Stimulated activated naive CD8-positive, alpha-beta T cell treated with anti-CD3 and anti-CD28 coated beads, Interleukin-15, amount 100 ng/mL, for 72 hours (primary cell): ENCODE measurements at regions not wholly inside any gene's neighbourhood (a gene's known extent, or its start where the extent isn't known, plus 50 kb on each side); places are given as distances from the start of the nearest gene placed in this dataset.
"Not testable (repeated sequence)": the region's sequence is repeated elsewhere in the genome, so short reads cannot be mapped to it uniquely, and the experiment has no call there.

Source experiments
- ATAC-seq: fragments of 150-1000 bp; cut with Tn5 transposase; 2 replicates; pipeline ENCODE4 v1.10.0; 2021; ENCODE audit warnings: mild to moderate bottlenecking, moderate library complexity
- DNase-seq, 2 donors: peaks; one replicate each; pipeline ENCODE4 v3.0.0; 2021 to 2022
- H3K27ac Mint-ChIP-seq, 2 donors: one replicate each; pipeline ENCODE4 v1.8.0; 2022; ENCODE audit warnings: mild to moderate bottlenecking in 2 of 2, mixed read lengths in 2 of 2, moderate library complexity in 2 of 2
- H3K27me3 Mint-ChIP-seq: one replicate; pipeline ENCODE4 v1.8.0; 2022; ENCODE audit warnings: mixed read lengths
- H3K4me1 Mint-ChIP-seq: one replicate; pipeline ENCODE4 v1.8.0; 2022; ENCODE audit warnings: mild to moderate bottlenecking, mixed read lengths
- H3K4me3 Mint-ChIP-seq, 2 donors: one replicate each; pipeline ENCODE4 v1.8.0; 2022; ENCODE audit warnings: mild to moderate bottlenecking in 2 of 2, mixed read lengths in 2 of 2, moderate library complexity in 1 of 2
- H3K9me3 Mint-ChIP-seq, 2 donors: one replicate each; pipeline ENCODE4 v1.8.0; 2022; ENCODE audit warnings: mixed read lengths in 2 of 2

GRCh38 chr9:75455444-75455921 lies 367.2 kb downstream of the OSTF1 start:
- ATAC-seq (no peak), DNase-seq (no peak)
- H3K4me3 Mint-ChIP-seq, result no peak overlapping the region
- no peaks in the 10 kb centered on the region for H3K9me3 Mint-ChIP-seq
- H3K27ac Mint-ChIP-seq, result no peak overlapping the region
- H3K27me3 Mint-ChIP-seq, result no peaks in the 10 kb centered on the region
- no peaks in the 10 kb centered on the region for H3K4me1 Mint-ChIP-seq

GRCh38 chr9:75456698-75457097 lies 368.4 kb downstream of the OSTF1 start:
- Mint-ChIP-seq H3K27me3 (no peaks in the 10 kb centered on the region), H3K4me3 (no peak overlapping the region), H3K9me3 (no peaks in the 10 kb centered on the region), H3K4me1 (no peaks in the 10 kb centered on the region), H3K27ac (no peak overlapping the region)
- no peak for DNase-seq
- no peak for ATAC-seq

- no peak for DNase-seq
- Mint-ChIP-seq H3K9me3 (no peaks in the 10 kb centered on the region), H3K4me1 (no peaks in the 10 kb centered on the region), H3K4me3 (no peak overlapping the region), H3K27ac (no peak overlapping the region), H3K27me3 (no peaks in the 10 kb centered on the region)
- no peak for ATAC-seq
Measured at GRCh38 chr9:75457474-75458011, 369.2 kb downstream of the OSTF1 start.

GRCh38 chr9:75459311-75459710 lies 371.0 kb downstream of the OSTF1 start:
- DNase-seq, ATAC-seq, H3K27me3 Mint-ChIP-seq, H3K4me1 Mint-ChIP-seq, H3K4me3 Mint-ChIP-seq, H3K27ac Mint-ChIP-seq, H3K9me3 Mint-ChIP-seq: not testable (repeated sequence)

GRCh38 chr9:75461183-75461582 lies 372.9 kb downstream of the OSTF1 start:
- Mint-ChIP-seq H3K4me1 (no peaks in the 10 kb centered on the region), H3K4me3 (no peak overlapping the region), H3K27me3 (no peaks in the 10 kb centered on the region), H3K9me3 (no peaks in the 10 kb centered on the region), H3K27ac (peak overlapping the region in 1 of 2 donors; percentile 64)
- DNase-seq (no peak), ATAC-seq (no peak)

- Mint-ChIP-seq H3K27me3 (no peaks in the 10 kb centered on the region), H3K9me3 (no peaks in the 10 kb centered on the region), H3K4me1 (no peaks in the 10 kb centered on the region), H3K27ac (no peak overlapping the region), H3K4me3 (no peak overlapping the region)
- DNase-seq (no peak), ATAC-seq (no peak)
Measured at GRCh38 chr9:75462866-75463265, 374.6 kb downstream of the OSTF1 start.

- no peak for ATAC-seq
- Mint-ChIP-seq H3K4me1 (no peaks in the 10 kb centered on the region), H3K9me3 (no peaks in the 10 kb centered on the region), H3K27me3 (no peaks in the 10 kb centered on the region), H3K4me3 (no peak overlapping the region), H3K27ac (no peak overlapping the region)
- DNase-seq, result no peak
Measured at GRCh38 chr9:75463871-75464270, 375.6 kb downstream of the OSTF1 start.

GRCh38 chr9:75464726-75465125 lies 376.4 kb downstream of the OSTF1 start:
- Mint-ChIP-seq H3K9me3 (no peaks in the 10 kb centered on the region), H3K27me3 (no peaks in the 10 kb centered on the region), H3K4me1 (no peaks in the 10 kb centered on the region), H3K27ac (no peak overlapping the region), H3K4me3 (no peak overlapping the region)
- DNase-seq, result no peak
- ATAC-seq, result no peak

GRCh38 chr9:75467142-75467541 lies 378.8 kb downstream of the OSTF1 start:
- no peak overlapping the region for H3K4me3 Mint-ChIP-seq
- ATAC-seq (no peak), DNase-seq (no peak)
- peaks cover 8% of the 10 kb centered on the region for H3K27me3 Mint-ChIP-seq
- no peaks in the 10 kb centered on the region for H3K4me1 Mint-ChIP-seq
- no peaks in the 10 kb centered on the region for H3K9me3 Mint-ChIP-seq
- H3K27ac Mint-ChIP-seq, result no peak overlapping the region

- Mint-ChIP-seq H3K27ac (no peak overlapping the region), H3K27me3 (peaks cover 8% of the 10 kb centered on the region), H3K4me1 (no peaks in the 10 kb centered on the region), H3K4me3 (no peak overlapping the region), H3K9me3 (no peaks in the 10 kb centered on the region)
- ATAC-seq (no peak), DNase-seq (no peak)
Measured at GRCh38 chr9:75471549-75472114, 383.3 kb downstream of the OSTF1 start.

- H3K4me1 Mint-ChIP-seq, result no peaks in the 10 kb centered on the region
- peaks cover 0 to 6% of the 10 kb centered on the region in 2 donors for H3K9me3 Mint-ChIP-seq
- no peak overlapping the region for H3K4me3 Mint-ChIP-seq
Measured at GRCh38 chr9:75482566-75482965, 394.3 kb downstream of the OSTF1 start.

GRCh38 chr9:75483636-75484035 lies 395.3 kb downstream of the OSTF1 start:
- DNase-seq, result no peak
- Mint-ChIP-seq H3K27me3 (peaks cover 13% of the 10 kb centered on the region), H3K9me3 (no peaks in the 10 kb centered on the region), H3K4me1 (no peaks in the 10 kb centered on the region), H3K4me3 (no peak overlapping the region), H3K27ac (no peak overlapping the region)
- ATAC-seq, result no peak

More at GRCh38 chr9:75482566-75482965, 394.3 kb downstream of the OSTF1 start:
- H3K27ac Mint-ChIP-seq, result no peak overlapping the region
- ATAC-seq (no peak), DNase-seq (no peak)
- H3K27me3 Mint-ChIP-seq, result peaks cover 13% of the 10 kb centered on the region

- DNase-seq, result no peak
- no peaks in the 10 kb centered on the region for H3K4me1 Mint-ChIP-seq
- no peak for ATAC-seq
- H3K4me3 Mint-ChIP-seq, result no peak overlapping the region
- H3K27ac Mint-ChIP-seq, result no peak overlapping the region
- peaks cover 4 to 7% of the 10 kb centered on the region in 2 donors for H3K9me3 Mint-ChIP-seq
- peaks cover 10% of the 10 kb centered on the region for H3K27me3 Mint-ChIP-seq
Measured at GRCh38 chr9:75487856-75488718, 399.8 kb downstream of the OSTF1 start.

GRCh38 chr9:75488719-75489110 lies 400.4 kb downstream of the OSTF1 start:
- H3K27me3 Mint-ChIP-seq, result peaks cover 10% of the 10 kb centered on the region
- no peak overlapping the region for H3K4me3 Mint-ChIP-seq
- DNase-seq, result no peak
- peaks cover 4 to 7% of the 10 kb centered on the region in 2 donors for H3K9me3 Mint-ChIP-seq
- ATAC-seq, result no peak
- no peak overlapping the region for H3K27ac Mint-ChIP-seq
- H3K4me1 Mint-ChIP-seq, result no peaks in the 10 kb centered on the region

GRCh38 chr9:75490326-75490725 lies 400.1 kb upstream of the PCSK5 start:
- no peak for ATAC-seq
- DNase-seq, result no peak
- Mint-ChIP-seq H3K4me1 (no peaks in the 10 kb centered on the region), H3K27ac (no peak overlapping the region), H3K9me3 (peaks cover 4 to 7% of the 10 kb centered on the region in 2 donors), H3K4me3 (no peak overlapping the region), H3K27me3 (peaks cover 10% of the 10 kb centered on the region)

- Mint-ChIP-seq H3K9me3 (peaks cover 4 to 7% of the 10 kb centered on the region in 2 donors), H3K27me3 (peaks cover 10% of the 10 kb centered on the region), H3K4me1 (no peaks in the 10 kb centered on the region), H3K4me3 (no peak overlapping the region), H3K27ac (no peak overlapping the region)
- no peak for DNase-seq
- no peak for ATAC-seq
Measured at GRCh38 chr9:75491533-75491932, 398.9 kb upstream of the PCSK5 start.
